B cell (primary cell): ENCODE measurements at regions not wholly inside any gene's neighbourhood (a gene's known extent, or its start where the extent isn't known, plus 50 kb on each side); places are given as distances from the start of the nearest gene placed in this dataset.

ENCODE experiments used
- ATAC-seq: fragments of 200-7000 bp; cut with Tn5 transposase; one replicate; pipeline ENCODE4 v1.10.0; 2021; ENCODE audit warnings: low read depth, mild to moderate bottlenecking, moderate number of reproducible peaks, moderate library complexity
- CTCF ChIA-PET: fragments of 350-600 bp; sonication (Branson Sonifier 250); formaldehyde crosslinking; loops from one replicate; lab custom pipeline; 2021; ENCODE audit warnings: antibody characterized with exemption, inconsistent platforms; lab: Charles Lee
- POLR2A ChIA-PET: fragments of 350-600 bp; sonication (Branson Sonifier 250); formaldehyde crosslinking; loops from one replicate; lab custom pipeline; 2021; ENCODE audit warnings: antibody characterized with exemption; lab: Charles Lee
- DNase-seq: peaks from one replicate; pipeline ENCODE4 v3.0.0; 2013
- H2AFZ ChIP-seq: 2 replicates; pipeline ENCODE4 v1.6.1; 2012; ENCODE audit warnings: mild to moderate bottlenecking, low read depth, low read length; ENCODE audit not compliant: insufficient read depth, poor library complexity, severe bottlenecking
- H3K27ac ChIP-seq, 2 donors: 1 replicate in 1 of 2; 2 replicates in 1 of 2; pipeline ENCODE4 v1.5.1; 2012 to 2013; ENCODE audit warnings: low read length in 2 of 2, mild to moderate bottlenecking in 2 of 2, moderate library complexity in 1 of 2
- H3K27me3 ChIP-seq, 4 experiments: fragments of 200-600 bp in 1 of 4; sonication (generic) in 1 of 4; replicated peaks in 1 of 4; 1 replicate in 2 of 4; 2 replicates in 2 of 4; pipeline versions ENCODE4 v1.6.1 to v1.7.0; 2013 to 2016; ENCODE audit warnings: low read length in 3 of 4, mild to moderate bottlenecking in 2 of 4, mixed read lengths in 1 of 4, moderate library complexity in 1 of 4; ENCODE audit not compliant: insufficient read depth in 4 of 4, control insufficient read depth in 3 of 4; ENCODE audit errors: control extremely low read depth in 1 of 4
- H3K36me3 ChIP-seq, 2 experiments: replicated peaks in 1 of 2; 1 replicate in 1 of 2; 2 replicates in 1 of 2; pipeline versions ENCODE4 v1.6.1 to v1.7.1; 2013; ENCODE audit warnings: low read length in 1 of 2; ENCODE audit not compliant: insufficient read depth in 2 of 2, control insufficient read depth in 1 of 2; ENCODE audit errors: control extremely low read depth in 1 of 2, extremely low read depth in 1 of 2
- H3K4me1 ChIP-seq, 2 donors: fragments of 200-600 bp in 1 of 2; sonication (generic) in 1 of 2; 1 replicate in 1 of 2; 2 replicates in 1 of 2; pipeline versions ENCODE4 v1.5.1 to v1.6.1; 2013 to 2017; ENCODE audit warnings: low read length in 2 of 2; ENCODE audit not compliant: control insufficient read depth in 2 of 2, insufficient read depth in 2 of 2
- H3K4me2 ChIP-seq: replicated peaks from 2 replicates; pipeline ENCODE3; 2012; ENCODE audit warnings: mild to moderate bottlenecking, low read depth, low read length; ENCODE audit not compliant: poor library complexity, severe bottlenecking
- H3K4me3 ChIP-seq, 5 experiments: fragments of 200-600 bp in 1 of 5; sonication (generic) in 1 of 5; 1 replicate in 3 of 5; 2 replicates in 2 of 5; pipeline versions ENCODE4 v1.5.1 to v1.7.0; 2011 to 2016; ENCODE audit warnings: low read length in 4 of 5, mild to moderate bottlenecking in 4 of 5, low read depth in 2 of 5, control low read depth in 1 of 5, moderate library complexity in 1 of 5; ENCODE audit not compliant: insufficient read depth in 1 of 5; ENCODE audit errors: control extremely low read depth in 1 of 5, extremely low read depth in 1 of 5
- H3K79me2 ChIP-seq: fragments of 200-600 bp; sonication (generic); one replicate; pipeline ENCODE4 v1.6.0; 2016; ENCODE audit warnings: low read length; ENCODE audit not compliant: control insufficient read depth, insufficient read depth
- H3K9ac ChIP-seq: fragments of 200-600 bp; sonication (generic); 2 replicates; pipeline ENCODE4 v1.6.1; 2017; ENCODE audit warnings: mild to moderate bottlenecking, low read length, moderate library complexity
- H3K9me3 ChIP-seq, 3 donors: one replicate each; pipeline versions ENCODE4 v1.6.1 to v1.7.1; 2013; ENCODE audit warnings: low read length in 2 of 3; ENCODE audit not compliant: control insufficient read depth in 2 of 3, insufficient read depth in 1 of 3; ENCODE audit errors: control extremely low read depth in 1 of 3
- H4K20me1 ChIP-seq: 2 replicates; pipeline ENCODE4 v1.6.0; 2012; ENCODE audit warnings: mild to moderate bottlenecking, low read length; ENCODE audit not compliant: insufficient read depth, control insufficient read depth, poor library complexity, severe bottlenecking
- H3K27ac Mint-ChIP-seq: one replicate; pipeline ENCODE4 v1.8.0; 2021; ENCODE audit warnings: mixed read lengths
- H3K27me3 Mint-ChIP-seq: one replicate; pipeline ENCODE4 v1.8.0; 2021; ENCODE audit warnings: mixed read lengths
- H3K4me1 Mint-ChIP-seq: one replicate; pipeline ENCODE4 v1.8.0; 2021; ENCODE audit warnings: mixed read lengths
- H3K4me3 Mint-ChIP-seq: one replicate; pipeline ENCODE4 v1.8.0; 2021; ENCODE audit warnings: mixed read lengths
- H3K9me3 Mint-ChIP-seq: one replicate; pipeline ENCODE4 v1.8.0; 2022; ENCODE audit warnings: mixed read lengths; ENCODE audit not compliant: insufficient read depth
- EZH2 ChIP-seq: IDR thresholded peaks from 2 replicates; pipeline ENCODE4 v1.6.1; 2012; ENCODE audit warnings: borderline replicate concordance, low read depth, mild to moderate bottlenecking, moderate library complexity, low read length; ENCODE audit not compliant: insufficient read depth, poor library complexity, severe bottlenecking
- WGBS: methylation state at CpG from one replicate; pipeline ENCODE4 v1.1.5; 2013; ENCODE audit warnings: missing lambda C conversion rate; ENCODE audit not compliant: insufficient coverage; 5-methylcytosine and 5-hydroxymethylcytosine counted together
- intact Hi-C: fragments of 100-400 bp; cut with micrococcal nuclease; formaldehyde crosslinking; loops from one replicate; pipeline ENCODE4 v1.10.0; 2022
- TF ChIP-seq, protein P1 (sequence below): fragments of 200-600 bp; IDR thresholded peaks from one replicate; pipeline ENCODE4 v1.8.0; 2022; ENCODE audit warnings: antibody characterized with exemption, mild to moderate bottlenecking

- DNase-seq: no peak
- H3K27ac Mint-ChIP-seq: no peak overlapping the region
- Histone ChIP-seq H3K27me3 (peaks cover 0 to 4% (median 0%) of the 10 kb centered on the region in 4 experiments), H3K36me3 (no peaks in the 10 kb centered on the region), H3K4me2 (no peak overlapping the region), H3K4me3 (no peak overlapping the region), H3K27ac (no peak overlapping the region), H4K20me1 (no peaks in the 10 kb centered on the region), H3K9ac (no peak overlapping the region), H3K4me1 (no peaks in the 10 kb centered on the region), H3K79me2 (no peaks in the 10 kb centered on the region), H3K9me3 (no peaks in the 10 kb centered on the region), H2AFZ (no peak overlapping the region)
- no peak for TF ChIP-seq EZH2
- CTCF ChIA-PET: no interaction called here
- H3K27me3 Mint-ChIP-seq: peaks cover 4% of the 10 kb centered on the region
- intact Hi-C loops: no loop called here
- no peak overlapping the region for H3K4me3 Mint-ChIP-seq
- no peaks in the 10 kb centered on the region for H3K9me3 Mint-ChIP-seq
- WGBS: 90% methylated on average over 3 of the region's 4 CpGs
- H3K4me1 Mint-ChIP-seq: no peaks in the 10 kb centered on the region
- POLR2A ChIA-PET: no interaction called here
- no peak for ATAC-seq
These were observed 485.2 kb upstream of the KIF2A start for GRCh38 chr5:61820836-61821235.

GRCh38 chr5:61821561-61821960 is 484.4 kb upstream of the KIF2A start:
- Histone ChIP-seq H3K4me3 (no peak overlapping the region), H2AFZ (no peak overlapping the region), H3K27me3 (peaks cover 0 to 4% (median 0%) of the 10 kb centered on the region in 4 experiments), H3K4me2 (no peak overlapping the region), H4K20me1 (no peaks in the 10 kb centered on the region), H3K27ac (no peak overlapping the region), H3K9me3 (no peaks in the 10 kb centered on the region), H3K36me3 (no peaks in the 10 kb centered on the region), H3K79me2 (no peaks in the 10 kb centered on the region), H3K4me1 (no peaks in the 10 kb centered on the region), H3K9ac (no peak overlapping the region)
- WGBS: no CpG with 5 or more reads among the region's 2 CpGs
- Mint-ChIP-seq H3K27me3 (no peaks in the 10 kb centered on the region), H3K27ac (no peak overlapping the region), H3K4me3 (no peak overlapping the region), H3K9me3 (no peaks in the 10 kb centered on the region), H3K4me1 (no peaks in the 10 kb centered on the region)
- DNase-seq (no peak), ATAC-seq (no peak)
- ChIA-PET POLR2A (no interaction called here), CTCF (no interaction called here)
- intact Hi-C loops: no loop called here
- no peak for TF ChIP-seq EZH2
- TF ChIP-seq, protein P1, sequence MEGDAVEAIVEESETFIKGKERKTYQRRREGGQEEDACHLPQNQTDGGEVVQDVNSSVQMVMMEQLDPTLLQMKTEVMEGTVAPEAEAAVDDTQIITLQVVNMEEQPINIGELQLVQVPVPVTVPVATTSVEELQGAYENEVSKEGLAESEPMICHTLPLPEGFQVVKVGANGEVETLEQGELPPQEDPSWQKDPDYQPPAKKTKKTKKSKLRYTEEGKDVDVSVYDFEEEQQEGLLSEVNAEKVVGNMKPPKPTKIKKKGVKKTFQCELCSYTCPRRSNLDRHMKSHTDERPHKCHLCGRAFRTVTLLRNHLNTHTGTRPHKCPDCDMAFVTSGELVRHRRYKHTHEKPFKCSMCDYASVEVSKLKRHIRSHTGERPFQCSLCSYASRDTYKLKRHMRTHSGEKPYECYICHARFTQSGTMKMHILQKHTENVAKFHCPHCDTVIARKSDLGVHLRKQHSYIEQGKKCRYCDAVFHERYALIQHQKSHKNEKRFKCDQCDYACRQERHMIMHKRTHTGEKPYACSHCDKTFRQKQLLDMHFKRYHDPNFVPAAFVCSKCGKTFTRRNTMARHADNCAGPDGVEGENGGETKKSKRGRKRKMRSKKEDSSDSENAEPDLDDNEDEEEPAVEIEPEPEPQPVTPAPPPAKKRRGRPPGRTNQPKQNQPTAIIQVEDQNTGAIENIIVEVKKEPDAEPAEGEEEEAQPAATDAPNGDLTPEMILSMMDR: no peak
